Mammary epithelial cell (primary cell): ENCODE measurements at regions not wholly inside any gene's neighbourhood (a gene's known extent, or its start where the extent isn't known, plus 50 kb on each side); places are given as distances from the start of the nearest gene placed in this dataset.

Experiments used
- EZH2 ChIP-seq: IDR thresholded peaks from 2 replicates; pipeline ENCODE4 v1.6.1; 2012; ENCODE audit warnings: low read length, inconsistent platforms, borderline replicate concordance
- TF ChIP-seq, protein P1 (sequence below), 2 donors: IDR thresholded peaks in 1 of 2; conservative IDR thresholded peaks in 1 of 2; 2 replicates each; pipeline ENCODE4 v1.5.1; 2011 to 2012; ENCODE audit warnings: inconsistent platforms in 2 of 2, low read length in 2 of 2, mild to moderate bottlenecking in 2 of 2, control low read depth in 1 of 2, low read depth in 1 of 2; ENCODE audit not compliant: insufficient read depth in 1 of 2; ENCODE audit errors: extremely low read depth in 1 of 2

DNA sequence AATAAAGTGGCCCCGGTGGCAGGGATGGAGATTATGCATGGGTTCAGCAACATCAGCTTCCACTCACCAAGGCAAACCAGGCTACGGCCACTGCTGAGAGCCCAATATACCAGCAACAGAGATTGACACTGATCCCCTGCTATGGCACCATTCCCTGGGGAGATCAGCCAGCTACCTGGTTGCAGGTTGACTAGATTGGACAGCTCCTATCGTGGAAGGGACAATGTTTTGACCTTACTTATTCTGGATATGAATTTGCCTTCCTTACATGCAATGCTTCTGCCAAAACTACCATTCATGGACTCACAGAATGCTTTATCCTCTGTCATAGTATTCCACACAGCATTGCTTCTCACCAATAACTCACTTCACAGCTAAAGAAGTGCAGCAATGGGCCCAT, 174.8 kb upstream of the TNFAIP3 start:
- TF ChIP-seq, protein P1, sequence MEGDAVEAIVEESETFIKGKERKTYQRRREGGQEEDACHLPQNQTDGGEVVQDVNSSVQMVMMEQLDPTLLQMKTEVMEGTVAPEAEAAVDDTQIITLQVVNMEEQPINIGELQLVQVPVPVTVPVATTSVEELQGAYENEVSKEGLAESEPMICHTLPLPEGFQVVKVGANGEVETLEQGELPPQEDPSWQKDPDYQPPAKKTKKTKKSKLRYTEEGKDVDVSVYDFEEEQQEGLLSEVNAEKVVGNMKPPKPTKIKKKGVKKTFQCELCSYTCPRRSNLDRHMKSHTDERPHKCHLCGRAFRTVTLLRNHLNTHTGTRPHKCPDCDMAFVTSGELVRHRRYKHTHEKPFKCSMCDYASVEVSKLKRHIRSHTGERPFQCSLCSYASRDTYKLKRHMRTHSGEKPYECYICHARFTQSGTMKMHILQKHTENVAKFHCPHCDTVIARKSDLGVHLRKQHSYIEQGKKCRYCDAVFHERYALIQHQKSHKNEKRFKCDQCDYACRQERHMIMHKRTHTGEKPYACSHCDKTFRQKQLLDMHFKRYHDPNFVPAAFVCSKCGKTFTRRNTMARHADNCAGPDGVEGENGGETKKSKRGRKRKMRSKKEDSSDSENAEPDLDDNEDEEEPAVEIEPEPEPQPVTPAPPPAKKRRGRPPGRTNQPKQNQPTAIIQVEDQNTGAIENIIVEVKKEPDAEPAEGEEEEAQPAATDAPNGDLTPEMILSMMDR (conservative IDR thresholded peaks at IDR 0.05 in 1 of 2, IDR thresholded peaks at IDR 0.05 in 1 of 2; ENCODE audit: extremely low read depth in 1 of 2, insufficient read depth in 1 of 2, low read depth in 1 of 2, low read length in 2 of 2) = no peak
- TF ChIP-seq EZH2 = no peak
